GM23248 (cell line): ENCODE measurements at regions not wholly inside any gene's neighbourhood (a gene's known extent, or its start where the extent isn't known, plus 50 kb on each side); places are given as distances from the start of the nearest gene placed in this dataset.

Source experiments
- DNase-seq: peaks from one replicate; pipeline ENCODE4 v3.0.0-alpha.2; 2015
- H2AFZ ChIP-seq: fragments of 200-600 bp; sonication (generic); 2 replicates; pipeline ENCODE4 v1.6.1; 2016; ENCODE audit warnings: antibody characterized with exemption
- H3F3A ChIP-seq: fragments of 200-600 bp; sonication (generic); 2 replicates; pipeline ENCODE4 v1.6.1; 2016; ENCODE audit warnings: mild to moderate bottlenecking, antibody characterized with exemption, mixed run types; ENCODE audit not compliant: insufficient read depth
- H3K27ac ChIP-seq: fragments of 200-600 bp; sonication (generic); 2 replicates; pipeline ENCODE4 v1.5.1; 2016; ENCODE audit warnings: mild to moderate bottlenecking
- H3K27me3 ChIP-seq: fragments of 200-600 bp; sonication (generic); replicated peaks from 2 replicates; pipeline ENCODE4 v1.6.1; 2016; ENCODE audit warnings: mild to moderate bottlenecking; ENCODE audit not compliant: insufficient read depth
- H3K36me3 ChIP-seq: fragments of 200-600 bp; sonication (generic); 2 replicates; pipeline ENCODE4 v1.6.1; 2016; ENCODE audit warnings: low read depth, mild to moderate bottlenecking
- H3K4me1 ChIP-seq: fragments of 200-600 bp; sonication (generic); 2 replicates; pipeline ENCODE4 v1.6.1; 2016; ENCODE audit warnings: mild to moderate bottlenecking; ENCODE audit not compliant: insufficient read depth
- H3K4me2 ChIP-seq: fragments of 200-600 bp; sonication (generic); one replicate; pipeline ENCODE4 v1.6.1; 2016; ENCODE audit warnings: mild to moderate bottlenecking; ENCODE audit not compliant: unreplicated experiment
- H3K4me3 ChIP-seq: fragments of 200-600 bp; sonication (generic); 2 replicates; pipeline ENCODE4 v1.5.1; 2016; ENCODE audit warnings: mild to moderate bottlenecking
- H3K79me2 ChIP-seq: fragments of 200-600 bp; sonication (generic); 2 replicates; pipeline ENCODE4 v1.6.1; 2016; ENCODE audit warnings: mild to moderate bottlenecking; ENCODE audit not compliant: insufficient read depth
- H3K9ac ChIP-seq: fragments of 200-600 bp; sonication (generic); 2 replicates; pipeline ENCODE4 v1.6.1; 2016; ENCODE audit warnings: mild to moderate bottlenecking
- H3K9me2 ChIP-seq: fragments of 200-600 bp; sonication (generic); 2 replicates; pipeline ENCODE4 v1.6.1; 2016; ENCODE audit warnings: mixed run types, mild to moderate bottlenecking, moderate library complexity; ENCODE audit not compliant: insufficient read depth
- H3K9me3 ChIP-seq: fragments of 200-600 bp; sonication (generic); one replicate; pipeline ENCODE4 v1.6.1; 2017; ENCODE audit warnings: low read depth
- H4K20me1 ChIP-seq: fragments of 200-600 bp; sonication (generic); 2 replicates; pipeline ENCODE4 v1.6.0; 2016; ENCODE audit not compliant: insufficient read depth
- EZH2 ChIP-seq: fragments of 200-600 bp; sonication (generic); IDR thresholded peaks from 2 replicates; pipeline ENCODE4 v1.6.1; 2018; ENCODE audit warnings: antibody characterized with exemption, mild to moderate bottlenecking; ENCODE audit not compliant: insufficient read depth, poor library complexity, severe bottlenecking
- EZH2phosphoT487 ChIP-seq: fragments of 200-600 bp; sonication (generic); IDR thresholded peaks from 2 replicates; pipeline ENCODE4 v1.6.1; 2018; ENCODE audit warnings: antibody characterized with exemption, moderate library complexity, mild to moderate bottlenecking, low read depth; ENCODE audit not compliant: insufficient read depth
- WGBS, 2 experiments: methylation state at CpG; one replicate each; pipeline ENCODE4 v1.1.6; 2015 to 2017; ENCODE audit warnings: low lambda C conversion rate in 2 of 2, low coverage in 1 of 2; ENCODE audit errors: missing lambda C conversion rate in 2 of 2; 5-methylcytosine and 5-hydroxymethylcytosine counted together
- in situ Hi-C: fragments of 300-500 bp; cut with MboI; formaldehyde crosslinking; loops from 2 replicates; pipeline ENCODE4 v1.15.0; 2020

- no peak overlapping the region for H3K27ac ChIP-seq
- DNase-seq = no peak
- H3K79me2 ChIP-seq = no peaks in the 10 kb centered on the region
- no peak overlapping the region for H2AFZ ChIP-seq
- H3K36me3 ChIP-seq = no peaks in the 10 kb centered on the region
- H3K4me2 ChIP-seq = no peak overlapping the region
- peaks cover 40% of the 10 kb centered on the region for H3K27me3 ChIP-seq
- H3K4me3 ChIP-seq = no peak overlapping the region
- H3F3A ChIP-seq = no peaks in the 10 kb centered on the region
- TF ChIP-seq EZH2 (no peak), EZH2phosphoT487 (no peak)
- H3K9ac ChIP-seq = no peak overlapping the region
- no peaks in the 10 kb centered on the region for H3K4me1 ChIP-seq
- H4K20me1 ChIP-seq = no peaks in the 10 kb centered on the region
- H3K9me3 ChIP-seq = no peaks in the 10 kb centered on the region
- in situ Hi-C loops = no loop called here
- H3K9me2 ChIP-seq = no peaks in the 10 kb centered on the region
- 42 to 47% methylated on average over 3 of the region's 3 CpGs for WGBS, 2 experiments
Measured at GRCh38 chr15:77741106-77741505, 108.4 kb upstream of the LINGO1 start.

GRCh38 chr15:77739591-77740378, 107.1 kb upstream of the LINGO1 start:
- H3F3A ChIP-seq = no peaks in the 10 kb centered on the region
- WGBS, 2 experiments = 17 to 19% methylated on average over 3 to 4 of the region's 4 CpGs
- H3K4me3 ChIP-seq = no peak overlapping the region

GRCh38 chr15:77738441-77739302, 106.0 kb upstream of the LINGO1 start:
- H3K27me3 ChIP-seq = peaks cover 38% of the 10 kb centered on the region
- 21 to 24% methylated on average over 15 to 17 of the region's 17 CpGs for WGBS, 2 experiments
- in situ Hi-C loops = no loop called here

More at GRCh38 chr15:77739591-77740378, 107.1 kb upstream of the LINGO1 start:
- DNase-seq = no peak
- Histone ChIP-seq H3K27ac (no peak overlapping the region), H2AFZ (no peak overlapping the region), H3K9ac (no peak overlapping the region), H3K27me3 (peaks cover 40% of the 10 kb centered on the region), H3K36me3 (no peaks in the 10 kb centered on the region), H3K79me2 (no peaks in the 10 kb centered on the region), H3K9me3 (no peaks in the 10 kb centered on the region), H3K4me2 (no peak overlapping the region), H4K20me1 (no peaks in the 10 kb centered on the region), H3K4me1 (no peaks in the 10 kb centered on the region), H3K9me2 (no peaks in the 10 kb centered on the region)
- in situ Hi-C loops = no loop called here
- TF ChIP-seq EZH2 = no peak

GRCh38 chr15:77738038-77738370, 105.3 kb upstream of the LINGO1 start:
- Histone ChIP-seq H3K4me1 (no peaks in the 10 kb centered on the region), H3K9ac (no peak overlapping the region), H3K9me3 (no peaks in the 10 kb centered on the region), H3F3A (no peaks in the 10 kb centered on the region), H3K79me2 (no peaks in the 10 kb centered on the region), H2AFZ (no peak overlapping the region), H3K4me2 (no peak overlapping the region), H3K27me3 (peaks cover 42% of the 10 kb centered on the region), H4K20me1 (no peaks in the 10 kb centered on the region), H3K36me3 (no peaks in the 10 kb centered on the region), H3K9me2 (no peaks in the 10 kb centered on the region), H3K27ac (no peak overlapping the region), H3K4me3 (no peak overlapping the region)
- in situ Hi-C loops = no loop called here
- DNase-seq = no peak
- WGBS, 2 experiments = 36 to 39% methylated on average over 5 of the region's 5 CpGs
- TF ChIP-seq EZH2 = no peak
- TF ChIP-seq EZH2phosphoT487 = no peak

More at GRCh38 chr15:77738441-77739302, 106.0 kb upstream of the LINGO1 start:
- Histone ChIP-seq H3K9me2 (no peaks in the 10 kb centered on the region), H3K9me3 (no peaks in the 10 kb centered on the region), H3K79me2 (no peaks in the 10 kb centered on the region), H3K9ac (no peak overlapping the region), H2AFZ (no peak overlapping the region), H3F3A (no peaks in the 10 kb centered on the region), H3K4me1 (no peaks in the 10 kb centered on the region), H4K20me1 (no peaks in the 10 kb centered on the region), H3K4me2 (no peak overlapping the region), H3K4me3 (no peak overlapping the region), H3K27ac (no peak overlapping the region), H3K36me3 (no peaks in the 10 kb centered on the region)
- no peak for DNase-seq
- no peak for TF ChIP-seq EZH2phosphoT487
- TF ChIP-seq EZH2 = no peak
